Pulmonary artery endothelial cell (primary cell): ENCODE measurements at regions not wholly inside any gene's neighbourhood (a gene's known extent, or its start where the extent isn't known, plus 50 kb on each side); places are given as distances from the start of the nearest gene placed in this dataset.
"Not testable (repeated sequence)": the region's sequence is repeated elsewhere in the genome, so short reads cannot be mapped to it uniquely, and the experiment has no call there.

Experiments used
- DNase-seq: peaks from one replicate; pipeline ENCODE4 v3.0.0-alpha.2; 2011; ENCODE audit warnings: low read depth, low spot score

DNA sequence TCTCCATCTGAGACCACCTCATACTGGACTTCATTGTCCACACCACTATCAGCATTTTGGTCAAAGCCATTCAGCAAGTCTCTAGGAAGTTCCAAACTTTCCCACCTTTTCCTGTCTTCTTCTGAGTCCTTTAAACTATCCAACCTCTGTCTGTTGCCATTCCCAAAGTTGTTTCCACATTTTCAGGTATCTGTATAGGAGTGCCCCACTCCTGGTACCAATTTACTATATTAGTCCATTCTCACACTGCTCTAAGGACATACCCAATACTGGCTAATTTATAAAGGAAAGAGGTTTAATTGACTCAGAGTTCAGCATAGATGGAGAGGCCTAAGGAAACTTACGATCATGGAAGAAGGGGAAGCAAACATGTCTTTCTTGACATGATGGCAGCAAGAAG lies 292.2 kb upstream of the ATXN7L3B start:
- no peak for DNase-seq

DNA sequence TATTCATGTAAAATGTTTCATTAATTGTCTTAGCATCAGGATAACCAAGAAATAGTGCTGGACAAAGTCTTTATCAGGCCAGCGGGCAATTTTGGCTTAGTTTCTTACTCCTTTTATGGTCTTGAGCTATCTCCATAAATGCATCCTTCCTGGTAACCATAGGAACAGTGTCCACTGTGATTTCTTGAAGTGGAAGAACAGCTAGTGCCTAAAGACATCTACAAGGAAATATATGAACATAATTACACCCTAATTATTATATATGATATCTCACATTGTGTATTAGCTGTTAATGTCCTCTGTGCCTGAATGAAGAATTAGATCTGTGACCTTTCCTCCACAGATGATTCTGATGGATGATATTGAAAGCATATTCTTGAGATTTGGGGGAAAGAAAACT lies 286.7 kb upstream of the ATXN7L3B start:
- DNase-seq = no peak

DNA sequence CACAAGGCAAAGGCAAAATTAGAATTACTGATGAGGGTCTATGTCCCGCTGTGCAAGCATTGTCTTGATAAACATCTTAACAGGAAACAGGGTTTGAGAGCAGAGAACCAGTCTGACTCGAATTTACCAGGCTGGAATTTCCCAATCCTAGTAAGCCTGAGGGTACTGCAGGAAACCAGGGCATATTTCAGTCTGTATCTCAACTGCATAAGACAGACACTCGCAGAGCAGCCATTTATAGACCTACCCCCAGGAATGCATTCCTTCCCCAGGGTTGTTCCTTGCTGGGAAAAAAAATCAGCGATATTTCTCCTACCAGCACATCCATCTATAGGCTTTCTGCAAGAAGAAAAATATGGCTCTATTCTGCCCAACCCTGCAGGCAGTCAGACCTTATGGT lies 283.8 kb upstream of the ATXN7L3B start:
- not testable (repeated sequence) for DNase-seq

DNA sequence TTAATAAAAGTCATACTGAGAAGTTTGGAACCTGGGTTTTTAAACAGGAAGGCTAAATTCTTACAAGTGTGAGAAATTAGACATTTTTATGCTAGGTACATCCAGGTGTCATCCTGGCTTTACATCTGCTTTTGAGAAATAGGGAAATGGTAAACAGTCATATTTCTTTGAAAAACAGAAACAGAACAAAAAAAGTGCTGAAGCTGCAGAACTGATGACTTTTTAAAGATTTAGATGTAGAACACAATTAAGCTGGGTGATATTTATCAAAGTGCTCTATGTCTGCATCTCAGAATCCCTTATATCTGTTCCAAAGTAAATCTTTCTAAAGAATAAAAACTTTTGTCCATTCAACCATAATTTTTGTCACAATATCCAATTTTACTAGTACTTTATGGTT lies 282.9 kb upstream of the ATXN7L3B start:
- no peak for DNase-seq

DNA sequence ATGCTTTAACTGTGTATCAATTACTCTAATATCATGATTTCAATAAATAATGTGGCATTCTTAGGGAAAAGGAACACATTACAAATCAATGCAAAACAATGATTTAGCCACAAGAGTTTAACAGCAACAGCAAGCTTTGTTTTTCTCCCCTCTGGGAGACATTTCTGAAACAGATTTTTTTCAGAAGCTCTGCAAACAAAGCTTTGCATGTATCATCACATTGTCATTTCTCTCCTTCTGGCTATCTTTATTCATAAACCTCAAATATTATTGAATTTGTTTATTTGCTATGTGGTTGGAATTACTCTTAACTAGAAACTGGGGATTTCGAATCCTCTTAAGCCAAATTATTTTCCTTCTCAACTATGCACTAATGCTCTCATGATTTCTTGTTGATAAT lies 278.4 kb upstream of the ATXN7L3B start:
- DNase-seq = no peak

DNA sequence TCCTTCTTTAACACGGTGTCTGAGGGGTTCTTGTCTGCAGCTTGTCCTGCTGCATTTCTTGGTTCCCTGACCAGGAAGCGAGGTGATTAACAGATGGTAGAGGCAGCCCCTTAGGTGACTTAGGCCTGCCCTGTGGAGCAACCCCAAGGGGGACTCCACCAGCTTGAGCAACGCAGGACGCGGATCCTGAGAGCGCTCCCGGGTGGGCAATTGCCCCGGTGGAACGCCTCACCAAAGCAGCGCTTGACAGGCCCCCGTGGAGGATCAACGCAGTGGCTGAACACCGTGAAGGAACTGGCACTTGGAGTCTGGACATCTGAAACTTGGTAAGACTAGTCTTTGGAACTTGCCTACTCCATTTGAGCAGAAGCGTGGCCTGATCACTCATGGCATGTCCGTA lies 272.9 kb upstream of the ATXN7L3B start:
- no peak for DNase-seq

DNA sequence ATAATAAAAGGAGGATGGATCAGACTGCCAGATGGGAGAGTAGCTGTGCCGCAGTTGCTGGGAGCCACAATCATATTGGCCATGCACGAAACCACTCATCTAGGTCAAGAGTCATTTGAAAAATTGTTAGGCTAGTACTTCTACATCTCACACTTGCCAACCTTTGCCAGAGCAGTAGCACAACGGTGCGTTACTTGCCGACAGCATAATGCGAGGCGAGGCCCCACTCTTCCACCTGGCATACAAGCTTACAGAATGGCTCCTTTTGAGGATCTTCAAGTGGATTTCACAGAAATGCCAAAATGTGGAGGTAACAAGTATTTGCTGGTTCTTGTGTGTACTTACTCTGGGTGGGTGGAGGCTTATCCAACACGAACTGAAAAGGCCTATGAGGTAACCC lies 268.3 kb upstream of the ATXN7L3B start:
- DNase-seq = not testable (repeated sequence)

DNA sequence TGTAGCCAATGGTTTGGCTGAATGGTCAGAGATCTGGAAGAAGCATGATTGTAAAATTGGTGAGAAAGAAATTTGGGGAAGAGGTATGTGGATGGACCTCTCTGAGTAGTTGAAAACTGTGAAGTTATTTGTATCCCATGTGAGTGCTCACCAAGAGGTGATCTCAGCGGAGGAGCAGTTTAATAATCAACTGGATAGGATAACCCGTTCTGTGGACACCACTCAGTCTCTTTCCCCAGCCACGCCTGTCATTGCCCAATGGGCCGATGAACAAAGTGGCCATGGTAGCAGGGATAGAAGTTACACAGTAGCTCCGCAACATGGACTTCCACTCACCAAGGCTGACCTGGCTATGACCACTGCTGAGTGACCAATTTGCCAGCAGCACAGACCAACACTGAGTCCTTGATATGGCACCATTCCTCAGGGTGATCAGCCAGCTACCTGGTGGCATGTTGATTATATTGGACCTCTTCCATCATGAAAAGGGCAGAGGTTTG lies 257.4 kb upstream of the ATXN7L3B start:
- DNase-seq = no peak

DNA sequence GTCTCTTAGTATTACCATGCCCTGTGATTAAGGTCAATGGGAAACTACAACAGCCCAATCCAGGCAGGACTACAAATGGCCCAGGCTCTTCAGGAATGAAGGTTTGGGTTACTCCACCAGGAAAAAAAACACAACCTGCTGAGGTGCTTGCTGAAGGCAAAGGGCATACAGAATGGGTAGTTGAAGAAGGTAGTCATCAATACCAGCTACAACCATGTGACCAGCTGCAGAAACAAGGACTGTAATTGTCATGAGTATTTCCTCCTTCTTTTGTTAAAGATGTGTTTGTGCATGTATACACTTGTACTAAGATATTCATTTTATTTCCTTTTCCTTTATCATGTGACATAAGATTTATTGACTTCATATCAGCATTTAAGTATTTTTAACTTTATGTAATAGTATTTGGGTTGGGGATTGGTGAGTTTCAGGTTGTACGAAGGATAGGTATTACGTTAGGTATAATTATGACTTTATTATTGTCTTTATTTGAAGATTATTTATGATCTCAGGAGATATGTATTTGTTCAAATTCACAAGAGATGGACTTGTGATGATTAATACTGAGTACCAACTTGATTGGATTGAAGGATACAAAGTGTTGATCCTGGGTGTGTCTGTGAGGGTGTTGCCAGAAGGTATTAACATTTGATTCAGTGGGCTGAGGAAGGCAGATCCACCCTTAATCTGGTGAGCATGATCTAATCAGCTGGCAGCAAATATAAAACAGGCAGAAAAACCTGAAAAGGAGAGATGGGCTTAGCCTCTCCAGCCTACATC lies 256.0 kb upstream of the ATXN7L3B start:
- not testable (repeated sequence) for DNase-seq

DNA sequence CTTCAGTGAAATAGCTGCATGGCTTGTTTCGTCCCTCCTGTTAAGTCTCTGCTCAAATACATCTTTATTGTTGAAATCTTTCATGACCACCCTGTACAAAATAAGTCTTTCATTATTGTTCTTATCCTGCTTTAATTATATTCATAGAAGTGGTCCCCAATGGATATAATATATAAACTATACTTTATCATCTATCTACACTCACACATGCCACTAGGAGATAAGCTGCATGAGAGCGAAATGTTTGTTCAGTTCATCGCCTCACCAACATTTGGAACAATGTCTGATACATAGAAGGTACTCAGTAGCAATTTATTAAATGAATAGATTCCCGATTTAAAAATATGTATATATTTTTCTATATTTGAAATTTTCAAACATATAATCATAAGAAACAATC lies 254.0 kb upstream of the ATXN7L3B start:
- DNase-seq = no peak

DNA sequence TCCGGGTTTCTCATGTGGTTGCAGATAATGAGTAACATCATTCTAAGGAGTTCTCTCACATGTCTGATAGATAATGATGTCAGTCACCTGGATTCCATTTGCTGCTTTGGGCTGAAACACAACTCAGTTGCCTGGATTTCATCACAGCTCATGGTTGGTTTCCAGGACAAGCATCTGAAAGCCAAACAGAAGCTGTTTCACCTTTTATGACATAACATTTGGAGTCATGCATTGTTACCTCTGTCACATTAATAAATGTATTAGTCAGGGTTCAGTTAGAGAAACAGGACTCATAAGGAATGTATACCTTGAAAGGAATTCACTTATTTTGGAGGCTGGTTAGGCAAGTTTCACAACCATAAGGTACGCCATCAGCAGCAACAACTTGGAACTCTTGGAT lies 251.9 kb upstream of the ATXN7L3B start:
- DNase-seq = no peak

DNA sequence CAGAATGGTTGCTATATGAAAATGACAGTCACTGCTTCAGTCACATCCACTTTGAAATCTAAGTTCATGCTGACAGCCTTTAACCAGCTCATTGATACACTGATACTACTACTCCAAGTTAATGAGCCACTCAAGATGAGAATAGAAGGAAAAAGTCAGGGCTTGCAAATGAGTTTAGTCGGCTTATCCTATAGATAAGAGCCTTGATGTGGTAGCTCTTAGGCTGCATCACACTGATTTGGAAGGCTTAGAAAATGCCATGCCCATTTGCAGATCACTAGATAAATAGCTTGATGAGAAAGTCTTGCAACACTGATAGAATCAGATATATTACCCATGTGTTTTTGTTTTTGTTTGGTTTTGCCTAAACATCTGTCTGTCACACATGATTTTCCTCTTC lies 251.4 kb upstream of the ATXN7L3B start:
- DNase-seq = no peak

DNA sequence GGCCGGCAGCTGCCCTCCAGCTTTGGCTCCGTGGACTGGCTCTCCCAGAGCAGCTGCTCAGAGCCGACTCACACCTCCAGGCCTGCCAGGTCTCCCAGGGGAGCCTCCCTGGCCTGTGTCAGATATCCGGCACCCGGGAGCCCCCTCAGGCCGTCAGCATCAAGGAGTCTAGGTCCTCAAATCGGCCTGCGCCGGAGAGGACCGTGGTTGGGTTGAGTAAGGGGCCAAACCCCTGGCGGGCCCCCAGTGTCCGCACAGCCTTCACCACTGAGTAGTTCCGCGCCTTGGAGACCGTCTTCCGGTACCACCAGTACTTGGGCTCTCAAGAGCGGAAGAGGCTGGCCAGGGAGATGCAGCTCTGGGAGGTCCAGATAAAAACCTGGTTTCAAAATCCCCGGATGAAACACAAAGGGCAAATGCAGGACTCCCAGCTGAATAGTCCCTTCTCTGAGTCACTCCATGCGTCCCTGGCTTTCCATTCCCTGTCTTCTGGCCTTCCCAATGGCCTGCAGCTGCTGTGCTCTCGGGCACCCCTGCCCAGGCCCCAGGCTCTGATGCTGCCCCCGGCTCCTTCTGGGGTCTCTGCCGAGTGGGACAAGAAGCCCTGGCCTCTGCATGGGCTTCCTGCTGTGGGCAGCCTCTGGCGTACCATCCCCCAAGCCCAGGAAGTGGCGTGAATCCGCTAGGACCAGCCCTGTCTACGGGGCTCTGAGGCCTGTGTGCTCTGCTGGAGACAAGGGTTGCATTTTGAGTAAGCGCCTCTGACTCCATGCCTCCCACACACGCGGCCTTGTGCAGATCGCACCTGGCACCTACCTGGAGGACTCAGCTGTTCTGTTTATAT lies 245.1 kb upstream of the ATXN7L3B start:
- DNase-seq = no peak

DNA sequence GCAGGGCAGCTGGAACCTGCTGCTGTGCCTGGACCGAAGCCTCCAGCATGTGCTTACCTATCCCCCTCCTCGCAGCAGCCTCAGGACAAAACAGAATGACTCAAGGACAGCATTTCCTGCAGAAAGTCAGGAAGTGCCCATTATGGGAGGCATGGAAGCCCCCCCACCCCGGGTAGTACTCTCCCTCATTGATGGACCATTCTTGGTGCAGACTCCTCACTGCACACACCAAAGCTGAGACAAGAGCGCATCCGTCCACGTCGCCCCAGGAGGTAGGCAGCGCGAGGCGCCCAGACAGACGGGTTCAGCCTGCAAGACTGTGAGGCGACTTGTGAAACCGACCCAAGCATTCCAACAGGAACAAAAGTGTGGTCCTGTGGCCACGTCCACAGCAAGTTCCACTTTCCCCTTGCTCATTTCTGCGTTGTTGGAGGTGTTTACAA lies 243.9 kb upstream of the ATXN7L3B start:
- DNase-seq = no peak

DNA sequence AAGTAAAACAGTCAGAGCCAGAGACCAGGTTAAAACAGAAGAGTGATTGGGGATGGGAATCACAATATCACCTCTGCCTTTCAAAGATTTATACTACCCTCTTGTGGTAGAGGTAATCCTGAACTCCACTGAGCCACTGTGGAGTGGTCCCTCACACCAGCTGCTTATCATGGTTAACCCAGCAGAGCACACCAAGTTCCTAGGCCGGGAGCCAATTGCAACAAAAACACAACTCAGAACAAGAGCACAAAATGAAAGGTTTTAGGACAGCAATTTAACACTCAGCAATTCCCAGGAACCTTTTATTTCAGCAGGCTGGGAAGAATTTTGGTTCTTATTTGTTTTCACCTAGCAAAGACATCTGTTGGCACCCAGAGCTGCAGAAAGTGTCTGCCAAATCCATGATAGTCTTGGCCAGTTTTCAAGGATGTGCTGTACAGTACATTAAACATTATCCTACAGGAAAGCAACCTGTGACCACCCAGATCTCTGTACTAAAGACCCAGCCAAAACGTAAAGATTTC lies 220.5 kb upstream of the ATXN7L3B start:
- no peak for DNase-seq

DNA sequence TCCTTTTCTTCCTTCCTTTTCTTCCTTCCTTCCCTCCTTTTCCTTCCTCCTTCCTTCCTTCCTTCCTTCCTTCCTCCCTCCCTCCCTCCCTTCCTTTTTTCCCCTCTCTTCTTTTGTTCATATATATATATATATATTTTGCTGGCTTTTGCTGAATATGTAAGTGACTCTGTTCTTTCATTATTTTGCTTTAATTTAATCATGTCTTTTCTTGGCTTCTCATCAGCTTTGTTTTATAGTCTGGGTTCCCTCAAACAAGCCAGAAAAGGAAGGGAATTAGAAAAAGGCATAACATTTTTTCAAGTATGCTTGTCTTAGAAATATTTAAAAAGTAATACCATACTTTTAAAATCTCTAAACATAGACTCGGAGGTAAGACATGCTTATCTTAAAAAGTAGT lies 219.9 kb upstream of the ATXN7L3B start:
- DNase-seq = no peak

DNA sequence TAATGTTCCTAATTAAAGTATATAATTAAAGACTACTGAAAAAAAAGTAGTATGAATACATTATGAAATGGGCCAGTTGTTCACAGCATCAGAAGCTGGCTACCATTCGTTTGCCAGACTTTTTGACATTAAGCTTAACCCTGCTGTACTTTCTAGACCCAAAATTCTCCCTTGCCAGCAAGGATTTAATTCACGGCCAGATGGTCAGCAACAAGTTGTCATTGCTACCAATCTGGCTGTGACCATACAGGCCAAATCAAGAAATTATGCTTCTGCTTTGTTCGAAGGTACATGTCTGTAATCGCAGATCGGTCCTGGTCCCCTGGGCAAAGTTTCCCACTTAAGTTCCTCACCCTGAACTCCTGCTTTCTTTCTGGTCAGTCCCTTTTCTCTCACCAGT lies 217.7 kb upstream of the ATXN7L3B start:
- DNase-seq = no peak

DNA sequence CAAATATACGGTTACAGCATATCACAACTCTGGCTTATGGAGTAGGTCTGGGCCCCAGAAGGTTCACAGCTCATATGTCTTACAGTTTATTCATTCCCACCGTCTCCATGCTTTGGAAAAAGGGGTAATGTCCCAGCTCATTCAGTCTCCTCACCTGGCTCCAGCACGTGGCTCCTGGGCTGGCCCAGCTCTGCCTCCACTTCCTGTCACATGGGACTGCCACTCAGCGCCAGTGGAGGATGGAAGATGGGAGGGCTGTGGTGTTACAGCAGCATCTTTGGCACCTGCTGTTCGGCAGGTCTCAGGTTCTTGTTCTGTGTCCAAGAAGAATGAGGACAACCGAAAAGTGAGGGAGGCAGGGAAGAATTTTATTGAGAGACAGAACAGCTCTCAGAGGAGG lies 216.3 kb upstream of the ATXN7L3B start:
- no peak for DNase-seq

DNA sequence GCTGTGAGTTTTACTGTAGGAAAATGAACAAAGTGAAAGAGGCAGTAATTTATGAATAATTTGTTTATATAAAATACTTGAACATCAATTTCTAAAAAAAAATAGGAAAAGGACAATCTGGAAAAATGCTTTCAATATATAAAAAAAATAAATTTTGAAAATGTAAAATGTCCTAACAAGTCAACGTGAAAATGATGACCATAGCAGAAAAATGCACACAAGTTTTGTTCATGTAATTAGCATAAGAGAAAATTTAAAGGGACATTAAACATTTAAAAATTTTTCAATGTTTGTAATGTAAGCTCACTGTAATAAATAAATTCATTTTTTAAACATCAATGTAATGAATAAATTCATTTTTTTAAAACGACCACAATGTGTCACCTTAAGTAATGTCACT lies 214.8 kb upstream of the ATXN7L3B start:
- DNase-seq = no peak

DNA sequence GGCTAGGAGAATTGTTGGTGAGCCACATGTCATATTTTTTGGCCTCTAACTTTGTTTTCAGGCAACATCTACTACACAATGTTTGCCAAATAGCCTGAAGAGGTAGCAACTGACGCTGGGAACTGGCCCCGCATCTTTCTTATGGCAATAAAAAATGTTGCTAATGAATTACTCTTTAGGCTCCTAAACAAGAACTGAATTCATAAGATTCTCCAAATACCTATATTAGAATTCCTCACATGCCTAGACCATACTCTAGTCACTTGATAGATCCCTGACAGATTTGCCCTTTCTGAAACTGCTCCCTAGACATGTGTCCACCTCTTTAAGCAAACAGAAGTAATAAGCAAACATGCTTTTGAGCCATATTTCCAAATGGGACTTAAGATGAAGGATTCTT lies 209.0 kb upstream of the ATXN7L3B start:
- DNase-seq = no peak

DNA sequence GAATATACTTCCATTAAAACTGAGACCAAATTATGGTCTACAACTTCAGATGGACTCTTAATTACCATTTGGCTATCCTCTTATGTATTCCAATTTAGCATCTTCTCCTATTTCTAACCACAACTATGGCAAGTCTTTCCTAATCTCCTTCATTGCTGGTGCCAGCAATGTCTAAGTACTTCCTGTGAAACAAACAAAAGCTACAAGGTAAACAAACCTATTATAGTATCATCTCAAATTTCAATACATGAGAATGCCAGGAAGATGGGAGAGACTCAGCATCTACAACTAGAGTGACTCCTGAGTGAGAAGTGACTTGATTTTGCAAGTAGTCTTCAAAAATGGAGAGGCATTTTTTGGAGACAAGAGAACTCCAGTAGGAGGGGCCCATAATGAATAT lies 202.9 kb upstream of the ATXN7L3B start:
- DNase-seq = no peak

DNA sequence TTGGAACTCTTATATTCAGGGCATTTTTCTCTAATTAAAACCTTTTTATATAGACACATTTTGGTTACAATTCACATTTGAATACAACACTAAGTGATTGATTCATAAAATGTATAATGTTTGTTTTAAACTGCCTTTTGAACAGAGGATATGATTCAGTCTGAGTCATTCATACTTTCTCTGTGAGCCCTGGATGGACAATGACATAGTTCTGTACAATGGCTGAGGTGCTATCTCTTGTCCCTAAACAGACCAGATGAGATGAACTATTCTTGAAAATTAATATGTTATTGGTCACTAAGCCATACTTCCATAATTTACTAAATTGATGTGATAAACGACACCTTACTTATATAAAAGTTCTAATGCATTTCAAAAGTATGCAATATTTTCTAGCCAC lies 199.7 kb upstream of the ATXN7L3B start:
- peak; percentile 30 for DNase-seq
